Urinary bladder (tissue), 3 donors: ENCODE measurements at regions not wholly inside any gene's neighbourhood (a gene's known extent, or its start where the extent isn't known, plus 50 kb on each side); places are given as distances from the start of the nearest gene placed in this dataset.
A peak's percentile ranks its signal among the peaks of the same experiment; 100 is the strongest.

Source experiments
- DNase-seq: peaks from one replicate; pipeline ENCODE4 v3.0.0-alpha.2; 2015; ENCODE audit errors: extremely low spot score
- H3K27ac ChIP-seq: one replicate; pipeline ENCODE4 v1.5.1; 2013; ENCODE audit warnings: low read depth, mild to moderate bottlenecking, moderate library complexity
- H3K36me3 ChIP-seq: one replicate; pipeline ENCODE4 v1.6.1; 2013; ENCODE audit warnings: mild to moderate bottlenecking, moderate library complexity; ENCODE audit not compliant: insufficient read depth
- H3K4me1 ChIP-seq: one replicate; pipeline ENCODE4 v1.6.1; 2013; ENCODE audit warnings: mild to moderate bottlenecking, moderate library complexity; ENCODE audit not compliant: insufficient read depth
- H3K4me3 ChIP-seq: one replicate; pipeline ENCODE4 v1.5.1; 2013; ENCODE audit warnings: low read depth, low read length
- WGBS: extraction: QIAGEN DNeasy Blood & Tissue Kit; methylation state at CpG from one replicate; pipeline ENCODE4 v1.1.7; 2013; 5-methylcytosine and 5-hydroxymethylcytosine counted together
- donor health status: healthy with polysubstance abuse.
- donor health status: healthy.

GRCh38 chr13:34767778-34768177 is 174.3 kb upstream of the NBEA start:
- no peak for DNase-seq
- H3K36me3 ChIP-seq: peaks cover 2% of the 10 kb centered on the region
- 85% methylated on average over 1 of the region's 1 CpG for WGBS
- no peak overlapping the region for H3K27ac ChIP-seq
- no peaks in the 10 kb centered on the region for H3K4me1 ChIP-seq
- H3K4me3 ChIP-seq: no peak overlapping the region

- WGBS: 77% methylated on average over 2 of the region's 2 CpGs
Observed at GRCh38 chr13:34772206-34772605, 169.9 kb upstream of the NBEA start.

GRCh38 chr13:34772881-34773280 is 169.2 kb upstream of the NBEA start:
- DNase-seq: no peak
- Histone ChIP-seq H3K4me3 (no peak overlapping the region), H3K36me3 (no peaks in the 10 kb centered on the region), H3K4me1 (no peaks in the 10 kb centered on the region), H3K27ac (no peak overlapping the region)
- 85% methylated on average over 3 of the region's 3 CpGs for WGBS

More at GRCh38 chr13:34772206-34772605, 169.9 kb upstream of the NBEA start:
- H3K27ac ChIP-seq: no peak overlapping the region
- H3K4me3 ChIP-seq: no peak overlapping the region
- no peaks in the 10 kb centered on the region for H3K36me3 ChIP-seq
- DNase-seq: no peak
- no peaks in the 10 kb centered on the region for H3K4me1 ChIP-seq

- Histone ChIP-seq H3K27ac (no peak overlapping the region), H3K4me1 (no peaks in the 10 kb centered on the region), H3K4me3 (no peak overlapping the region), H3K36me3 (no peaks in the 10 kb centered on the region)
- WGBS: 81% methylated on average over 2 of the region's 2 CpGs
- DNase-seq: no peak
Observed at GRCh38 chr13:34776390-34776981, 165.6 kb upstream of the NBEA start.

GRCh38 chr13:34777089-34777913 is 164.8 kb upstream of the NBEA start:
- Histone ChIP-seq H3K36me3 (no peaks in the 10 kb centered on the region), H3K4me1 (no peaks in the 10 kb centered on the region), H3K4me3 (no peak overlapping the region), H3K27ac (no peak overlapping the region)
- 86% methylated on average over 8 of the region's 8 CpGs for WGBS
- no peak for DNase-seq

- no peak overlapping the region for H3K4me3 ChIP-seq
- 97% methylated on average over 5 of the region's 5 CpGs for WGBS
- no peak for DNase-seq
Observed at GRCh38 chr13:34777914-34778303, 164.2 kb upstream of the NBEA start.

GRCh38 chr13:34779171-34779570 is 162.9 kb upstream of the NBEA start:
- no peak for DNase-seq
- H3K36me3 ChIP-seq: no peaks in the 10 kb centered on the region
- no peaks in the 10 kb centered on the region for H3K4me1 ChIP-seq
- H3K4me3 ChIP-seq: no peak overlapping the region
- no peak overlapping the region for H3K27ac ChIP-seq
- 67% methylated on average over 6 of the region's 6 CpGs for WGBS

More at GRCh38 chr13:34777914-34778303, 164.2 kb upstream of the NBEA start:
- H3K4me1 ChIP-seq: no peaks in the 10 kb centered on the region
- H3K27ac ChIP-seq: no peak overlapping the region
- H3K36me3 ChIP-seq: no peaks in the 10 kb centered on the region

- 91% methylated on average over 2 of the region's 2 CpGs for whole genome bisulfite sequencing
- Histone ChIP-seq H3K27ac (no peak overlapping the region), H3K4me3 (no peak overlapping the region), H3K36me3 (no peaks in the 10 kb centered on the region), H3K4me1 (no peaks in the 10 kb centered on the region)
- no peak for DNase-seq
Observed at GRCh38 chr13:34793301-34793700, 148.8 kb upstream of the NBEA start.

- no peaks in the 10 kb centered on the region for H3K4me1 ChIP-seq
- 72% methylated on average over 4 of the region's 4 CpGs for WGBS
Observed at GRCh38 chr13:34803756-34804155, 138.3 kb upstream of the NBEA start.

GRCh38 chr13:34805347-34805746 is 136.7 kb upstream of the NBEA start:
- DNase-seq: no peak
- Histone ChIP-seq H3K36me3 (no peaks in the 10 kb centered on the region), H3K27ac (no peak overlapping the region), H3K4me3 (no peak overlapping the region), H3K4me1 (no peaks in the 10 kb centered on the region)
- WGBS: 100% methylated on average over 1 of the region's 1 CpG

More at GRCh38 chr13:34803756-34804155, 138.3 kb upstream of the NBEA start:
- Histone ChIP-seq H3K27ac (no peak overlapping the region), H3K36me3 (no peaks in the 10 kb centered on the region), H3K4me3 (no peak overlapping the region)
- no peak for DNase-seq

GRCh38 chr13:34808649-34809048 is 133.4 kb upstream of the NBEA start:
- Histone ChIP-seq H3K4me3 (no peak overlapping the region), H3K36me3 (no peaks in the 10 kb centered on the region), H3K4me1 (no peaks in the 10 kb centered on the region), H3K27ac (no peak overlapping the region)
- DNase-seq: no peak

- 70% methylated on average over 3 of the region's 3 CpGs for WGBS
- H3K36me3 ChIP-seq: no peaks in the 10 kb centered on the region
- no peaks in the 10 kb centered on the region for H3K4me1 ChIP-seq
- H3K27ac ChIP-seq: no peak overlapping the region
- no peak for DNase-seq
- no peak overlapping the region for H3K4me3 ChIP-seq
Observed at GRCh38 chr13:34810996-34811395, 131.1 kb upstream of the NBEA start.

- Histone ChIP-seq H3K4me1 (no peaks in the 10 kb centered on the region), H3K4me3 (no peak overlapping the region), H3K36me3 (no peaks in the 10 kb centered on the region), H3K27ac (no peak overlapping the region)
- no peak for DNase-seq
- 59% methylated on average over 2 of the region's 2 CpGs for WGBS
Observed at GRCh38 chr13:34815526-34815925, 126.5 kb upstream of the NBEA start.

GRCh38 chr13:34816245-34816884 is 125.7 kb upstream of the NBEA start:
- Histone ChIP-seq H3K4me3 (no peak overlapping the region), H3K36me3 (no peaks in the 10 kb centered on the region), H3K4me1 (no peaks in the 10 kb centered on the region), H3K27ac (no peak overlapping the region)
- WGBS: 20% methylated on average over 2 of the region's 2 CpGs
- DNase-seq: peak; percentile 42
